ENCODE measurements at regions not wholly inside any gene's neighbourhood (a gene's known extent, or its start where the extent isn't known, plus 50 kb on each side); places are given as distances from the start of the nearest gene placed in this dataset.
"Not testable (repeated sequence)": the region's sequence is repeated elsewhere in the genome, so short reads cannot be mapped to it uniquely, and the experiment has no call there.

GRCh38 chr10:23955456-23956225 lies 253.3 kb upstream of the KIAA1217 start:
- DNase-seq (ENCODE audit: low read depth), result no peak

- DNase-seq (ENCODE audit: low read depth), result no peak
These were observed 243.8 kb upstream of the KIAA1217 start for GRCh38 chr10:23965123-23965522.

- DNase-seq (ENCODE audit: low read depth), result no peak
These were observed 243.1 kb upstream of the KIAA1217 start for GRCh38 chr10:23965880-23966279.

- DNase-seq (ENCODE audit: low read depth), result no peak
These were observed 242.4 kb upstream of the KIAA1217 start for GRCh38 chr10:23966504-23967051.

GRCh38 chr10:23968301-23968700 lies 240.6 kb upstream of the KIAA1217 start:
- no peak for DNase-seq (ENCODE audit: low read depth)

- DNase-seq (ENCODE audit: low read depth), result no peak
These were observed 234.1 kb upstream of the KIAA1217 start for GRCh38 chr10:23974746-23975272.

GRCh38 chr10:23975431-23975830 lies 233.5 kb upstream of the KIAA1217 start:
- DNase-seq (ENCODE audit: low read depth), result no peak

GRCh38 chr10:23976275-23976674 lies 232.7 kb upstream of the KIAA1217 start:
- DNase-seq (ENCODE audit: low read depth), result no peak

GRCh38 chr10:23978317-23978716 lies 230.6 kb upstream of the KIAA1217 start:
- no peak for DNase-seq (ENCODE audit: low read depth)

- no peak for DNase-seq (ENCODE audit: low read depth)
These were observed 228.8 kb upstream of the KIAA1217 start for GRCh38 chr10:23980094-23980493.

GRCh38 chr10:23981520-23982309 lies 227.2 kb upstream of the KIAA1217 start:
- no peak for DNase-seq (ENCODE audit: low read depth)

GRCh38 chr10:23984405-23984804 lies 224.5 kb upstream of the KIAA1217 start:
- not testable (repeated sequence) for DNase-seq (ENCODE audit: low read depth)

- no peak for DNase-seq (ENCODE audit: low read depth)
These were observed 220.9 kb upstream of the KIAA1217 start for GRCh38 chr10:23988006-23988405.

GRCh38 chr10:23994459-23995046 lies 214.4 kb upstream of the KIAA1217 start:
- peak; percentile 52 for DNase-seq (ENCODE audit: low read depth)

- no peak for DNase-seq (ENCODE audit: low read depth)
These were observed 209.5 kb upstream of the KIAA1217 start for GRCh38 chr10:23999445-23999844.

- DNase-seq (ENCODE audit: low read depth), result no peak
These were observed 208.6 kb upstream of the KIAA1217 start for GRCh38 chr10:24000271-24000813.

- DNase-seq (ENCODE audit: low read depth), result no peak
These were observed 202.2 kb upstream of the KIAA1217 start for GRCh38 chr10:24006741-24007140.

- no peak for DNase-seq (ENCODE audit: low read depth)
These were observed 201.6 kb upstream of the KIAA1217 start for GRCh38 chr10:24007359-24007758.

GRCh38 chr10:24008164-24009091 lies 200.5 kb upstream of the KIAA1217 start:
- no peak for DNase-seq (ENCODE audit: low read depth)

GRCh38 chr10:24009115-24009514 lies 199.8 kb upstream of the KIAA1217 start:
- no peak for DNase-seq (ENCODE audit: low read depth)

- DNase-seq (ENCODE audit: low read depth), result no peak
These were observed 199.2 kb upstream of the KIAA1217 start for GRCh38 chr10:24009736-24010135.

Measured in CMK (cell line).